Ovary (tissue), 7 donors: ENCODE measurements at regions not wholly inside any gene's neighbourhood (a gene's known extent, or its start where the extent isn't known, plus 50 kb on each side); places are given as distances from the start of the nearest gene placed in this dataset.

Experiments used
- DNase-seq, 5 donors: peaks; one replicate each; pipeline ENCODE4 v3.0.0-alpha.2; 2019 to 2020
- H3K27ac ChIP-seq, 2 donors: fragments of 200-600 bp; one replicate each; pipeline versions ENCODE4 v1.5.1 to v1.8.0; 2019 to 2022
- H3K27me3 ChIP-seq: fragments of 200-600 bp; one replicate; pipeline ENCODE4 v1.8.0; 2022
- H3K36me3 ChIP-seq: fragments of 200-600 bp; sonication (generic); one replicate; pipeline ENCODE4 v1.5.1; 2019
- H3K4me1 ChIP-seq: one replicate; pipeline ENCODE4 v1.8.1; 2013; ENCODE audit warnings: mild to moderate bottlenecking, moderate library complexity; ENCODE audit not compliant: insufficient read depth
- H3K4me3 ChIP-seq: fragments of 200-600 bp; sonication (generic); one replicate; pipeline ENCODE4 v1.5.1; 2017
- H3K9me3 ChIP-seq, 2 donors: fragments of 200-600 bp in 1 of 2; sonication (generic) in 1 of 2; one replicate each; pipeline versions ENCODE4 v1.5.1 to v1.8.1; 2013 to 2019; ENCODE audit warnings: mild to moderate bottlenecking in 1 of 2, moderate library complexity in 1 of 2
- EP300 ChIP-seq: sonication (generic); formaldehyde crosslinking; IDR thresholded peaks from one replicate; pipeline ENCODE4 v1.6.1; 2017; ENCODE audit warnings: antibody characterized with exemption
- POLR2A ChIP-seq: fragments of 450-650 bp; IDR thresholded peaks from one replicate; pipeline ENCODE4 v1.6.1; 2017; ENCODE audit warnings: antibody characterized with exemption, mild to moderate bottlenecking, moderate library complexity
- WGBS, 3 donors: extraction: QIAGEN DNeasy Blood & Tissue Kit in 1 of 3; methylation state at CpG; one replicate each; pipeline versions ENCODE4 v1.1.5 to v1.1.7; 2013 to 2017; 5-methylcytosine and 5-hydroxymethylcytosine counted together
- intact Hi-C, 4 donors: fragments of 100-400 bp; cut with DNase I; formaldehyde crosslinking; loops; one replicate each; pipeline versions ENCODE4 v1.11.0 to v1.15.1; 2022 to 2023
- TF ChIP-seq, protein P1 (sequence below), 3 donors: fragments of 450-650 bp in 2 of 3; fragments of 200-600 bp in 1 of 3; IDR thresholded peaks; one replicate each; pipeline versions ENCODE4 v1.5.1 to v1.8.0; 2016 to 2022; ENCODE audit warnings: antibody characterized with exemption in 3 of 3, mild to moderate bottlenecking in 1 of 3
- donor health status: DM: no; HTN: no; CAD: no; lungs with moderate emphysema.
- donor health status: DM: no; HTN: no; CAD: no.
- donor health status: Bipolar disorder and iron deficiency.
- donor health status: DM: no; HTN: no; CAD: no.
- donor health status: DM: yes; HTN: yes; CAD: no.

DNA sequence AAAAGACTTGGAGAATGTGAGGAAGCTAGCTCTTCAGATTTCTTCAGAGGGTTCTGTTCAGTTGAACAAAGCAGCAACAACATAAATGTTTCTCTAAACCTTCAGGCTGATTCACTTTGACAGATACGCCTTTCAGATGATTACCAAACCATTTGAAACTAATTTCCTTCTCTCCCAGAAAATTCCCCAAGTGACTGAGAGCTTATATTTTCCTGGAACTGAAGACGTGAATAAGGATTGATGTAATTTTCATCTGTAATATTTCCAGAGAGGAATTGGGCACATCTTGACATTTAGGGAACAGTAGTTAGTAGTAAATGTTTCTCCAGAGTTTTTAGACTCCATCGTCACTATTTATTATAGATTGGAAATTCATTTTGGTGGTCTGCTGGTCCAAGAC is 108.6 kb upstream of the AADACL2 start:
- no peaks in the 10 kb centered on the region for H3K36me3 ChIP-seq
- H3K27me3 ChIP-seq = no peaks in the 10 kb centered on the region
- TF ChIP-seq, protein P1, sequence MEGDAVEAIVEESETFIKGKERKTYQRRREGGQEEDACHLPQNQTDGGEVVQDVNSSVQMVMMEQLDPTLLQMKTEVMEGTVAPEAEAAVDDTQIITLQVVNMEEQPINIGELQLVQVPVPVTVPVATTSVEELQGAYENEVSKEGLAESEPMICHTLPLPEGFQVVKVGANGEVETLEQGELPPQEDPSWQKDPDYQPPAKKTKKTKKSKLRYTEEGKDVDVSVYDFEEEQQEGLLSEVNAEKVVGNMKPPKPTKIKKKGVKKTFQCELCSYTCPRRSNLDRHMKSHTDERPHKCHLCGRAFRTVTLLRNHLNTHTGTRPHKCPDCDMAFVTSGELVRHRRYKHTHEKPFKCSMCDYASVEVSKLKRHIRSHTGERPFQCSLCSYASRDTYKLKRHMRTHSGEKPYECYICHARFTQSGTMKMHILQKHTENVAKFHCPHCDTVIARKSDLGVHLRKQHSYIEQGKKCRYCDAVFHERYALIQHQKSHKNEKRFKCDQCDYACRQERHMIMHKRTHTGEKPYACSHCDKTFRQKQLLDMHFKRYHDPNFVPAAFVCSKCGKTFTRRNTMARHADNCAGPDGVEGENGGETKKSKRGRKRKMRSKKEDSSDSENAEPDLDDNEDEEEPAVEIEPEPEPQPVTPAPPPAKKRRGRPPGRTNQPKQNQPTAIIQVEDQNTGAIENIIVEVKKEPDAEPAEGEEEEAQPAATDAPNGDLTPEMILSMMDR (IDR thresholded peaks at IDR 0.05) = no peak
- TF ChIP-seq POLR2A (no peak), EP300 (no peak)
- WGBS, 3 donors = 89 to 94% (median 93%) methylated on average over 3 of the region's 3 CpGs
- DNase-seq = no peak
- H3K4me3 ChIP-seq = no peak overlapping the region
- H3K9me3 ChIP-seq = no peaks in the 10 kb centered on the region
- no peak overlapping the region for H3K27ac ChIP-seq
- H3K4me1 ChIP-seq = no peaks in the 10 kb centered on the region
- intact Hi-C loops = no loop called here

DNA sequence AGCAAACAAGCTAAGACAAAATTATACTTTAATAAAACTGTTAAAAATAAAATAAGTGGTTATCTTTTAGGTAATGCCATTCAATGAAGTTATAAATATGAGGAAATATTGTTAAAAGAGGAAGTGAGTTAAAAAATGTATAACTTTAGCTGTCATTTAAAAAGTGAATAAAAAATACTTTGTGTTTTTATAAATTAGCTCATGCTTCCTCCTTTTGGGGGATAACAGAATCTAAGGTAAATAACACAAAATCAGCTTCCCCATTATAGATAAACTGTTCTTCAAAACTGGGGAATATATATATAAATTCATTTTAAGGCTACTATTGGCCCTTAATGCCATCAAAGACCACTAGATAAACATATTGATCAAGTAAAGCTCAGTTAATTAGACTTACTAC is 113.7 kb upstream of the AADACL2 start:
- DNase-seq = no peak
- H3K36me3 ChIP-seq = no peaks in the 10 kb centered on the region
- H3K9me3 ChIP-seq = no peaks in the 10 kb centered on the region
- intact Hi-C loops = no loop called here
- H3K4me3 ChIP-seq = no peak overlapping the region
- H3K4me1 ChIP-seq = no peaks in the 10 kb centered on the region
- H3K27me3 ChIP-seq = no peaks in the 10 kb centered on the region
- TF ChIP-seq POLR2A (no peak), EP300 (no peak)
- TF ChIP-seq, protein P1 (IDR thresholded peaks at IDR 0.05) = no peak
- H3K27ac ChIP-seq = no peak overlapping the region

DNA sequence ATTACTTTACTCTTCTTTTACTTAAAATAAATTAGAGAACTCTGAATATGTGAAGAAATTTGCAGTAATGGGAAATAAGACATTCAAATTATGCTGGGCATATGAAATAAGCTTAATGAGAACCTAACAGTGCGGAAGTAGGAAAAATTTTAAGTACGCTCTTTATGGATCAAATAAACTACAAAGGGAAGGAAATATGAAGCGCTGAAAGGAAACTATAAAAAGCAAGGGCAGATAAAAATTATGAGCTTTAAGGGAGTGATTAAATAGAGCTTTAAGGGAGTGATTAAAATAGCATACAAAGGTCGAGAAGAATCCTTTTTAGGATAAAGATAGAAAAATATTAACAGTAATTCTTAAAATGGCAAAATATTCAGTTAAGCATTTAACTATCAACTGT is 118.3 kb upstream of the AADACL2 start:
- H3K4me1 ChIP-seq = no peaks in the 10 kb centered on the region
- intact Hi-C loops = no loop called here
- H3K9me3 ChIP-seq = no peaks in the 10 kb centered on the region
- no peak overlapping the region for H3K4me3 ChIP-seq
- WGBS, 3 donors = 59 to 80% (median 65%) methylated on average over 4 of the region's 4 CpGs
- TF ChIP-seq EP300 (no peak), POLR2A (no peak)
- no peak overlapping the region for H3K27ac ChIP-seq
- H3K27me3 ChIP-seq = no peaks in the 10 kb centered on the region
- H3K36me3 ChIP-seq = no peaks in the 10 kb centered on the region
- DNase-seq = no peak

DNA sequence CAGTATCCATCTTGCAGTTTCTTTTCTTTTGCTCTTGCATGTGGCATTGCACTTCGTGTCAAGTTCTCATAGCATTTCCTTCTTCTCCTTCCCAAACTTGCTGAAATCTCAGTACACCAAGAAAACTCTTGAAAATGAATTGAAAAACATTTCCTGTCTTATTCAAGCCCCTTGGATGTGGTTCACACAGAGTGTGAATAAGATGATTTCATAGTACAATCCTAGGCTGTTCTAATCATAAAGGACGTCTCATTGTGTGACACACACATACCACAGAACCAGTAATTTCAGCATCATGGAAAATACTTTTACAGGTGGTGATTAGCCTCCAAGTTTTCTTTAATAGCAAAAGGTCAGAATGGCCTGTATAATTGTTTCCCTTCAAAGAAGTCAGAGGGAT is 121.6 kb upstream of the AADACL2 start:
- intact Hi-C loops = no loop called here
- Histone ChIP-seq H3K27ac (no peak overlapping the region), H3K36me3 (no peaks in the 10 kb centered on the region), H3K4me1 (no peaks in the 10 kb centered on the region), H3K27me3 (no peaks in the 10 kb centered on the region), H3K9me3 (no peaks in the 10 kb centered on the region), H3K4me3 (no peak overlapping the region)
- WGBS, 3 donors = 73 to 80% (median 75%) methylated on average over 2 of the region's 2 CpGs
- TF ChIP-seq, protein P1 (IDR thresholded peaks at IDR 0.05) = no peak
- TF ChIP-seq EP300 (no peak), POLR2A (no peak)
- no peak for DNase-seq

DNA sequence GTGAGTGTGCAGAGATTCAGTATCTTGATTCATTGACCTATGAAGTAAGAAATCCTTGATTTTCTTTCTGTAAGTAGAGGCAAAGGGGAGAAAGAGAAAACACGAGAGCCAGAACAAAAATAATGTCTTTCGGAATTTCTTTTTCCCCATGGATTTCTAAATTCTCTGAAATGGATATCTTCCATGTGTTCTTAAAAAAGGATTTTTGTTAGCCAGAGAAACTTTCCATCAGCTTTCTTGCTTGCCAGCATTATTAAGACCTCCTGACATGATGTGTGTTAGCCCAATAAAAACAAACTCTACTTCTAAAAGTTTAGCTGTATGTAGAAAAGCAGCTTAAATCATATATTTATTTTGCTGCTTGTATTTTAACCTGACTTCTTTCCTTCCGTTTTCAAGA is 122.3 kb upstream of the AADACL2 start:
- TF ChIP-seq, protein P1 (IDR thresholded peaks at IDR 0.05) = no peak
- TF ChIP-seq POLR2A (no peak), EP300 (no peak)
- H3K9me3 ChIP-seq = no peaks in the 10 kb centered on the region
- H3K27me3 ChIP-seq = no peaks in the 10 kb centered on the region
- no peak for DNase-seq
- H3K4me3 ChIP-seq = no peak overlapping the region
- H3K27ac ChIP-seq = no peak overlapping the region
- WGBS, 3 donors = 40 to 47% (median 41%) methylated on average over 3 of the region's 3 CpGs
- intact Hi-C loops = no loop called here
- no peaks in the 10 kb centered on the region for H3K36me3 ChIP-seq
- no peaks in the 10 kb centered on the region for H3K4me1 ChIP-seq
